ENCODE measurements at regions not wholly inside any gene's neighbourhood (a gene's known extent, or its start where the extent isn't known, plus 50 kb on each side); places are given as distances from the start of the nearest gene placed in this dataset.

GRCh38 chr20:60808701-60809100 lies 443.4 kb upstream of the CDH4 start:
- ATAC-seq (no peak), DNase-seq (no peak)
- H3K9me3 ChIP-seq, result no peaks in the 10 kb centered on the region
- intact Hi-C loops (cut with DNase I), result no loop called here
- no peak overlapping the region for H3K27ac ChIP-seq
- no peaks in the 10 kb centered on the region for H3K4me1 ChIP-seq
- no peak for TF ChIP-seq CTCF (IDR thresholded peaks at IDR 0.05)
- H3K4me3 ChIP-seq, result no peak overlapping the region
- H3K27me3 ChIP-seq (ENCODE audit: low read depth), result no peaks in the 10 kb centered on the region
- H3K36me3 ChIP-seq, result no peaks in the 10 kb centered on the region

- Histone ChIP-seq H3K27ac (no peak overlapping the region), H3K27me3 (ENCODE audit: low read depth) (no peaks in the 10 kb centered on the region), H3K9me3 (no peaks in the 10 kb centered on the region), H3K4me1 (no peaks in the 10 kb centered on the region), H3K36me3 (no peaks in the 10 kb centered on the region), H3K4me3 (no peak overlapping the region)
- ATAC-seq, result no peak
- intact Hi-C loops (cut with DNase I), result no loop called here
- no peak for TF ChIP-seq CTCF (IDR thresholded peaks at IDR 0.05)
- DNase-seq, result no peak
Observed at GRCh38 chr20:60810561-60810960, 441.5 kb upstream of the CDH4 start.

- no peaks in the 10 kb centered on the region for H3K27me3 ChIP-seq (ENCODE audit: low read depth)
- DNase-seq (no peak), ATAC-seq (no peak)
- no peaks in the 10 kb centered on the region for H3K9me3 ChIP-seq
- intact Hi-C loops (cut with DNase I), result no loop called here
- no peaks in the 10 kb centered on the region for H3K4me1 ChIP-seq
- no peak overlapping the region for H3K4me3 ChIP-seq
- H3K36me3 ChIP-seq, result no peaks in the 10 kb centered on the region
- no peak for TF ChIP-seq CTCF (IDR thresholded peaks at IDR 0.05)
- no peak overlapping the region for H3K27ac ChIP-seq
Observed at GRCh38 chr20:60812561-60812960, 439.5 kb upstream of the CDH4 start.

- H3K36me3 ChIP-seq, result no peaks in the 10 kb centered on the region
- no peaks in the 10 kb centered on the region for H3K9me3 ChIP-seq
- intact Hi-C loops (cut with DNase I), result no loop called here
- DNase-seq, result no peak
- TF ChIP-seq CTCF (IDR thresholded peaks at IDR 0.05), result no peak
- no peak overlapping the region for H3K27ac ChIP-seq
- H3K27me3 ChIP-seq (ENCODE audit: low read depth), result no peaks in the 10 kb centered on the region
- no peak overlapping the region for H3K4me3 ChIP-seq
- H3K4me1 ChIP-seq, result no peaks in the 10 kb centered on the region
- ATAC-seq, result no peak
Observed at GRCh38 chr20:60813066-60813465, 439.0 kb upstream of the CDH4 start.

GRCh38 chr20:60815656-60816055 lies 436.4 kb upstream of the CDH4 start:
- no peak for TF ChIP-seq CTCF (IDR thresholded peaks at IDR 0.05)

GRCh38 chr20:60816901-60817300 lies 435.2 kb upstream of the CDH4 start:
- DNase-seq (no peak), ATAC-seq (no peak)
- no peak overlapping the region for H3K4me3 ChIP-seq
- no peak overlapping the region for H3K27ac ChIP-seq
- H3K36me3 ChIP-seq, result no peaks in the 10 kb centered on the region
- H3K27me3 ChIP-seq (ENCODE audit: low read depth), result no peaks in the 10 kb centered on the region
- intact Hi-C loops (cut with DNase I), result no loop called here
- no peaks in the 10 kb centered on the region for H3K4me1 ChIP-seq
- TF ChIP-seq CTCF (IDR thresholded peaks at IDR 0.05), result no peak
- no peaks in the 10 kb centered on the region for H3K9me3 ChIP-seq

More at GRCh38 chr20:60815656-60816055, 436.4 kb upstream of the CDH4 start:
- DNase-seq (no peak), ATAC-seq (no peak)
- Histone ChIP-seq H3K4me3 (no peak overlapping the region), H3K27me3 (ENCODE audit: low read depth) (no peaks in the 10 kb centered on the region), H3K4me1 (no peaks in the 10 kb centered on the region), H3K36me3 (no peaks in the 10 kb centered on the region), H3K9me3 (no peaks in the 10 kb centered on the region), H3K27ac (no peak overlapping the region)
- intact Hi-C loops (cut with DNase I), result no loop called here
